ENCODE measurements at regions not wholly inside any gene's neighbourhood (a gene's known extent, or its start where the extent isn't known, plus 50 kb on each side); places are given as distances from the start of the nearest gene placed in this dataset.

GRCh38 chr13:48146122-48146521 lies 51.2 kb upstream of the MED4 start:
- DNase-seq (ENCODE audit: low read depth), result no peak

All from Daoy (cell line).